H7 (cell line): ENCODE measurements at regions not wholly inside any gene's neighbourhood (a gene's known extent, or its start where the extent isn't known, plus 50 kb on each side); places are given as distances from the start of the nearest gene placed in this dataset.
"Not testable (repeated sequence)": the region's sequence is repeated elsewhere in the genome, so short reads cannot be mapped to it uniquely, and the experiment has no call there.

Source experiments
- DNase-seq: peaks from one replicate; pipeline ENCODE4 v3.0.0; 2012
- H3K27me3 ChIP-seq: 2 replicates; pipeline ENCODE4 v1.6.0; 2011; ENCODE audit warnings: mild to moderate bottlenecking, low read length; ENCODE audit not compliant: control insufficient read depth, insufficient read depth
- H3K36me3 ChIP-seq: replicated peaks from 2 replicates; pipeline ENCODE4 v1.5.1; 2011; ENCODE audit warnings: low read length; ENCODE audit not compliant: control insufficient read depth, insufficient read depth
- H3K4me3 ChIP-seq: 2 replicates; pipeline ENCODE4 v1.5.1; 2011; ENCODE audit warnings: low read depth, mild to moderate bottlenecking, control low read depth, low read length, moderate library complexity; ENCODE audit not compliant: insufficient read depth

GRCh38 chrX:149420566-149420965, 84.5 kb downstream of the IDS start:
- H3K27me3 ChIP-seq, DNase-seq, H3K4me3 ChIP-seq, H3K36me3 ChIP-seq: not testable (repeated sequence)

DNA sequence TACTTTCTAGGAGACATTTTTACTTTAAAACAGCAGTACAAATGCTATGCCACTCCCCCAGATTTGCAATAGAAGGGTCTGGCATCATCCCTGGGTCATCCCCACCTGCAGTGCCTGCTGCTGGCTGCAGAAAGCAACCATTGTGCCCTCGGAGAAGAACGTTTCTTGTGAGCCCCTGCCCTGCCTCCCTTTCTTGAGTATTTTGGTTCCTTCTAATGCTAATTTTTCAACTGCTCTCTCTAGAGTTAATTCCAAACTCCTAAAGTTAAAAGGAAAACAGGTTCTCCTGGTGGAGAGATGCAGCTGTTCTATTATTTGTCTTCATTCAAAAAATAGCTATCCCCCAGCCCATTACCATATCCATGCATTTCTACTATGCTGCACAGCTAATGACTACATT, 107.1 kb downstream of the IDS start:
- Histone ChIP-seq H3K36me3 (no peaks in the 10 kb centered on the region), H3K4me3 (no peak overlapping the region), H3K27me3 (no peaks in the 10 kb centered on the region)
- peak; percentile 1 for DNase-seq

DNA sequence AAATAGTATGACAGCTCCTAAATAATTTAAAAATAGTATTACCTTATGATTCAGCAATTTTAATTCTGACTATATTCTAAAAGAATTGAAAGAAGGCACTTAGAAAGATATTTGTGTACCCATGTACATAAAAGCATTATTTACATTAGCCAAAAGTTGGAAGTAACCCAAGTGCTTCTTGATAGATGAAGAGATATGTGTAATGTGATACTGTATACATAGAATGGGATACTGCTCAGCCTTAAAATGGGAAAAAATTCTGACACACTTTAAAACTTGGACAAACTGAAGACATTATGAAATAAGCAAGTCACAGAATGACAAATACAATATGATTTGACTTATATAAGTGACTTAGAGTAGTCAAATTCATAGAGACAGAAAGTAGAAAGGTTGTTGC, 112.2 kb downstream of the IDS start:
- no peaks in the 10 kb centered on the region for H3K27me3 ChIP-seq
- H3K4me3 ChIP-seq: no peak overlapping the region
- DNase-seq: no peak
- no peaks in the 10 kb centered on the region for H3K36me3 ChIP-seq

- no peak overlapping the region for H3K4me3 ChIP-seq
- H3K27me3 ChIP-seq: no peaks in the 10 kb centered on the region
- no peaks in the 10 kb centered on the region for H3K36me3 ChIP-seq
- DNase-seq: no peak
Observed at GRCh38 chrX:149383852-149384251, 121.3 kb downstream of the IDS start.

DNA sequence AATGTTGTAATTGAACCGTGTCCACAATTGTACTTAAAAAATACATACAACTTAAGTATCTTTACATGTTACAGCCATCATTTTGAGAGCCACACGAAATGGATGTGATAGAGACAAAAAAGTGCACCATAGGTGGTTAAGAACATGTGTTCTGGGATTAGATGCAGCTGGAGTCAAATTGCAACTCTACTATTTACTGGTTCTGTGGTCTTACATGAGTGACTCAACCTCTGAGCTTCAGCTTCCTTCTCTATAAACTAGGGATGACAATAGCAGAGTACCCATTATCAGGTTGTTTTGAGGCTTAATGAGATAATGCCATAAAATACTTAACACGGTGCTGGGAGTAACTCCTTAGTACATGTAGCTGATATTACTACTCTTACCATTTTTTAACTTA, 130.4 kb downstream of the IDS start:
- no peak for DNase-seq
- no peaks in the 10 kb centered on the region for H3K36me3 ChIP-seq
- H3K27me3 ChIP-seq: no peaks in the 10 kb centered on the region
- H3K4me3 ChIP-seq: no peak overlapping the region

GRCh38 chrX:149372866-149373265, 132.2 kb downstream of the IDS start:
- no peak overlapping the region for H3K4me3 ChIP-seq
- no peak for DNase-seq
- H3K27me3 ChIP-seq: no peaks in the 10 kb centered on the region
- no peaks in the 10 kb centered on the region for H3K36me3 ChIP-seq

DNA sequence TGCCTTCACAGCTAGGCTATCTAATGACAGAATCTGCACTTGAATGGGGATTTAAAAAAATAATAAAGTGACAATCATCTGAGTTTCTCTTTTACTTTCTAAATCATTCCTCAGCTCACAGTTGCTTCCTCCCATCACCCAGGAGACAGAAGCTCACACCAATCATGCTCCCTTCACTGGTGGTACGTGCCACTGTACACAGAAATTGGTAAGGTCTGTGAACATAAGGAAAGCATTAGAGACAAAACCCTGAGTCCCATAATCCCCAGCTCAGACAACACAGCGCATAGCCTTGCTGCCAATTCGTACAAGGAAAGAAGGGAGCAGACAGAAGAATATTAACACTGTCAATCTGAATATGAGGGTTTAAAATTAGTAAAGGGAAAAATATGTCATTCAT, 133.1 kb downstream of the IDS start:
- no peaks in the 10 kb centered on the region for H3K36me3 ChIP-seq
- DNase-seq: no peak
- no peaks in the 10 kb centered on the region for H3K27me3 ChIP-seq
- no peak overlapping the region for H3K4me3 ChIP-seq

- H3K4me3 ChIP-seq: no peak overlapping the region
- H3K36me3 ChIP-seq: no peaks in the 10 kb centered on the region
- DNase-seq: no peak
- no peaks in the 10 kb centered on the region for H3K27me3 ChIP-seq
Observed at GRCh38 chrX:149370097-149370496, 135.0 kb downstream of the IDS start.

DNA sequence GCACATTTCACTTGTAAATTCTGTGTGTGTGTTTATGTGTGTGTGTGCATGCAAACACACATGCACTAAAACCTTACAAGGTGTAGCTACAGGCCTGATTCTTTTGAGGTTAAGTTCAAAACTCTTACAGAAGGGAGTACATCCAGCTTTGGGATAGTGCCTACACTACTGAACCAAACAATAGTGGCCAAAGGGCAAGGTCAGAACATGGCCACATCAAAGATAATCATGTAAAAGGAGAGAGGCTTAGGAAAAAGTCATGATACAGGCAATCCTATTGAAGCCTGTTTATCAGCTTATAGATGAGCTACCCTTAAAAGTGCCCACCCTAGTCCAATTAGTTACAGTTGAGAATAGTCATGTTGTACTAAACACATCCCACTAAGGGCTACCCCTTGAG, 139.6 kb downstream of the IDS start:
- no peak for DNase-seq
- no peaks in the 10 kb centered on the region for H3K27me3 ChIP-seq
- no peak overlapping the region for H3K4me3 ChIP-seq
- no peaks in the 10 kb centered on the region for H3K36me3 ChIP-seq

DNA sequence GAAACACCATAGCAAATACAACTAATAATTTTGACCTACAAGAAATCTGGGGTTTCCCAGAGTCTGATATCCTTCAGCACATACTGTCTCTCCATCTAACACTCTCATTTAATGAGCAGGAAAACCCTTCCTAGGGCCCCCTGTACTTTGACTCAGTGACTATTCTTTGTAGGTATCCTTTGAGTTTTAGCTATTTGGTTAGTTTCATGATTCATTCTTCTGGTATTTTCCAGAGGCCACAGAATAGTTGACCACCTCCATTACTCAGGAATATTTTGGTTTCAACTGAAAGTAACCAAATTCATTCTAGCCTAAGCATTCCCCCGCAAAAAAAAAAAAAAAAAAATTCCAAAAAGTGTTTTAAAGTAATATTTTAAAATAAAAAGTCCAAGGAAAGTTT, 140.0 kb downstream of the IDS start:
- no peak for DNase-seq
- no peaks in the 10 kb centered on the region for H3K36me3 ChIP-seq
- no peaks in the 10 kb centered on the region for H3K27me3 ChIP-seq
- no peak overlapping the region for H3K4me3 ChIP-seq

DNA sequence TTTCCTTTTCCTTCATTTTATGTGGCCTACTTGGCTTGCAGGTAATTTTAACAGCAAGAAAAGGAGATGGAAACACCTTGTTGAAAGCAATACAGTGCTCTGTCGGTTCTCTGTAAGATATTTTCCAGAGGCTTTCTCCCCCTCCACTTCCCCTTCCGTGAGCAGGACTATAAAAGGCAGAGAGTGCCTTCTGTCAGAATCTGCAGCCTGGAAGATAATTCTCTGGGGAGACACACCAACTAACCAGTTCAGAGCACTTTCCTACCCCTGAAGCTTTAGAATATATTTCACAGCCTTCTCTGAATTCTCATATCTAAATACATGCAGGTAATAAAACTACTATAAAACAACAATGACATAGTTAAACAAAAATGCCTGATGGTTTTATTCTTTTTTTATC, 141.1 kb downstream of the IDS start:
- Histone ChIP-seq H3K4me3 (no peak overlapping the region), H3K27me3 (no peaks in the 10 kb centered on the region), H3K36me3 (no peaks in the 10 kb centered on the region)
- no peak for DNase-seq

DNA sequence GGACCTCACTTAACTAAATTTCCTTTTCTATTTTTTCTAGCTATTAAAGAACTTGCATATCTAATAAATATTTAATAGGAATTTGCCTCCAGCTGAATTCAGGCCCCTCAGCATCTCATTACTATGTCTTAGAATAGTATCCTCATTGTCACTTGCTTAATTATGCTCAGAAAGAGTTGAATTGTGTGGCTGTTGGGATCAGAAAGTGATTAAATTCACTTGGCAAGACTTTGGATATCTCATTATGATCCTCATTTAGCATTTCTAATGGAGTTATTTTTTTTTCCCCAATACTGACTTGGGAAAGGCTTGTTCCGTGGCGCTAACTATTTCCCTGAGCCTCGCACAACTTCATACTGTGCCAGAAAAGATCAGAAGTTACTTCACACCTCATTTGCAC, 158.8 kb downstream of the IDS start:
- no peak overlapping the region for H3K4me3 ChIP-seq
- no peaks in the 10 kb centered on the region; the same call in 1 of the 2 replicates for H3K27me3 ChIP-seq
- DNase-seq: no peak
- H3K36me3 ChIP-seq: no peaks in the 10 kb centered on the region

GRCh38 chrX:149322316-149322715, 182.8 kb downstream of the IDS start:
- DNase-seq: no peak
- Histone ChIP-seq H3K36me3 (no peaks in the 10 kb centered on the region), H3K27me3 (no peaks in the 10 kb centered on the region), H3K4me3 (no peak overlapping the region)

DNA sequence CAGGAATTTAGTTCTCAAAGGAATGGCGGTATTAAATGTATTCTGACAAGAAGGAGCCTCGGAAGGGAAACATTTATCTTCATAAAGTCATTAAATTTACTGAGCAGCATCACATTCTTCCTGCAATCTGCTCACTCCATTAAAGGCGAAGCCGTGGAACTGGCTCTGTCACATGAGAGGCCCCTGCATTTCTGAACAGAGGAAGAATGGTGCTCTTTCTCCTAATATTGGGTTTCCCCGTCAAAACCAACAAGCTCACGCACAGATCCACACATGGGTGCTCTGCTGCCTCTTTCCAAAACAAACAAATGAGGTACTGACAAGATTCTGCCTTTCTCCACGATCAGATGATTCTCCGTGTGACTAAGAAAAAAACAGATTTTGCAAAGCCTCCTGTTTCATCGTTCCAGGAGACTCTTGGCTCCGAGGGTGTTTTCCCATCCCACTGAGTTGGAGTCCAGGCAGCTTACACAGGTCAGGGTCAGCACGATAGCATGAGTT, 191.2 kb downstream of the IDS start:
- no peaks in the 10 kb centered on the region for H3K36me3 ChIP-seq
- H3K4me3 ChIP-seq: no peak overlapping the region
- H3K27me3 ChIP-seq: no peaks in the 10 kb centered on the region
- no peak for DNase-seq

- Histone ChIP-seq H3K27me3 (no peaks in the 10 kb centered on the region), H3K36me3 (no peaks in the 10 kb centered on the region), H3K4me3 (no peak overlapping the region)
- DNase-seq: no peak
Observed at GRCh38 chrX:149312988-149313387, 192.1 kb downstream of the IDS start.

DNA sequence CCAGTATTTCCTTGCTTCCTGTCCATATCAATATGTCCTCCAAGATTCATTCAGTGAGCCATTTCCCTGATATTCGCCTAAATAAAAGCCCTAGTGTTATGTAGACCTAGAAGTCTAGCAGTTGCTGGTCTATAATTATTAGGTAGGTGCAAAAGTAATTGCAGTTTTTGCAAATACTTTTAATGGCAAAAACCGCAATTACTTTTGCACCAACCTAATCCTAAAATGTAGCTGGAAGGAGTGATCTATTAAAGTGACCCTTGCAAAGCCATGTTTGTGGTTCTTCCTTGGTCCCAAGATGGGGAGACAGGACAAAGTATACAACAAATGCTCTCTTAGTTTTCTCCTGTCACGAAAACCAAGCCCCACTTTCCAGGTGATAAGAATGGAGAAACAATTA, 193.0 kb downstream of the IDS start:
- DNase-seq: no peak
- H3K4me3 ChIP-seq: no peak overlapping the region
- H3K27me3 ChIP-seq: no peaks in the 10 kb centered on the region
- H3K36me3 ChIP-seq: no peaks in the 10 kb centered on the region
